Neuronal stem cell (in vitro differentiated cells): ENCODE measurements at regions not wholly inside any gene's neighbourhood (a gene's known extent, or its start where the extent isn't known, plus 50 kb on each side); places are given as distances from the start of the nearest gene placed in this dataset.

Experiments used
- DNase-seq: peaks from one replicate; pipeline ENCODE4 v3.0.0-alpha.2; 2013; ENCODE audit warnings: low spot score
- H2AFZ ChIP-seq: one replicate; pipeline ENCODE4 v1.6.1; 2013; ENCODE audit warnings: mild to moderate bottlenecking, low read length, inconsistent platforms
- H2AK5ac ChIP-seq: 2 replicates; pipeline ENCODE4 v1.6.1; 2013; ENCODE audit warnings: low read depth, mild to moderate bottlenecking, inconsistent platforms, low read length, moderate library complexity, mixed read lengths
- H2BK120ac ChIP-seq: 2 replicates; pipeline ENCODE4 v1.6.1; 2013; ENCODE audit warnings: low read depth, mild to moderate bottlenecking, inconsistent platforms, low read length, moderate library complexity, mixed read lengths
- H2BK12ac ChIP-seq: one replicate; pipeline ENCODE4 v1.6.1; 2013; ENCODE audit warnings: low read length, inconsistent platforms
- H2BK15ac ChIP-seq: 2 replicates; pipeline ENCODE4 v1.6.1; 2013; ENCODE audit warnings: mild to moderate bottlenecking, low read length, inconsistent platforms, mixed read lengths
- H2BK5ac ChIP-seq: one replicate; pipeline ENCODE4 v1.6.1; 2013; ENCODE audit warnings: inconsistent platforms, mild to moderate bottlenecking, low read length, moderate library complexity
- H3K14ac ChIP-seq: one replicate; pipeline ENCODE4 v1.6.1; 2013; ENCODE audit warnings: low read length, inconsistent platforms
- H3K18ac ChIP-seq: 2 replicates; pipeline ENCODE4 v1.6.1; 2013; ENCODE audit warnings: low read length, inconsistent platforms
- H3K23ac ChIP-seq: 2 replicates; pipeline ENCODE4 v1.6.1; 2013; ENCODE audit warnings: low read depth, mild to moderate bottlenecking, mixed read lengths, low read length, inconsistent platforms; ENCODE audit not compliant: poor library complexity
- H3K27ac ChIP-seq: replicated peaks from 3 replicates; pipeline ENCODE4 v1.5.1; 2013; ENCODE audit warnings: low read length, inconsistent platforms
- H3K27me3 ChIP-seq, 3 experiments: 2 replicates each; pipeline ENCODE4 v1.6.1; 2013; ENCODE audit warnings: low read length in 3 of 3, mild to moderate bottlenecking in 2 of 3, inconsistent platforms in 1 of 3, low read depth in 1 of 3, mixed read lengths in 1 of 3, moderate library complexity in 1 of 3; ENCODE audit not compliant: control insufficient read depth in 3 of 3, insufficient read depth in 3 of 3
- H3K36me3 ChIP-seq, 2 donors: replicated peaks in 1 of 2; 2 replicates each; pipeline ENCODE4 v1.6.1; 2013; ENCODE audit warnings: low read length in 2 of 2; ENCODE audit not compliant: control insufficient read depth in 2 of 2, insufficient read depth in 2 of 2
- H3K4ac ChIP-seq: 2 replicates; pipeline ENCODE4 v1.6.1; 2013; ENCODE audit warnings: inconsistent platforms, mild to moderate bottlenecking, low read length, moderate library complexity
- H3K4me1 ChIP-seq, 2 donors: 1 replicate in 1 of 2; 2 replicates in 1 of 2; pipeline ENCODE4 v1.6.1; 2013; ENCODE audit warnings: low read length in 2 of 2, low read depth in 1 of 2; ENCODE audit not compliant: control insufficient read depth in 2 of 2, insufficient read depth in 1 of 2
- H3K4me2 ChIP-seq: one replicate; pipeline ENCODE4 v1.6.1; 2013; ENCODE audit warnings: mild to moderate bottlenecking, low read length, inconsistent platforms; ENCODE audit not compliant: insufficient read depth, poor library complexity, severe bottlenecking
- H3K4me3 ChIP-seq, 2 donors: 2 replicates each; pipeline ENCODE4 v1.5.1; 2013; ENCODE audit warnings: low read length in 2 of 2, mild to moderate bottlenecking in 2 of 2, inconsistent platforms in 1 of 2, moderate library complexity in 1 of 2
- H3K79me1 ChIP-seq: one replicate; pipeline ENCODE4 v1.6.1; 2013; ENCODE audit warnings: low read depth, mild to moderate bottlenecking, inconsistent platforms, low read length, moderate library complexity
- H3K9ac ChIP-seq: one replicate; pipeline ENCODE4 v1.6.1; 2013; ENCODE audit warnings: mild to moderate bottlenecking, low read depth, low read length, inconsistent platforms; ENCODE audit not compliant: poor library complexity
- H3K9me3 ChIP-seq, 2 donors: replicated peaks in 1 of 2; 2 replicates each; pipeline versions ENCODE3 to v1.6.1; 2013; ENCODE audit warnings: low read length in 2 of 2, mild to moderate bottlenecking in 2 of 2, inconsistent platforms in 1 of 2, low read depth in 1 of 2, mixed read lengths in 1 of 2, moderate library complexity in 1 of 2; ENCODE audit not compliant: control insufficient read depth in 2 of 2, insufficient read depth in 1 of 2
- H4K8ac ChIP-seq: one replicate; pipeline ENCODE4 v1.6.1; 2013; ENCODE audit warnings: low read depth, mild to moderate bottlenecking, inconsistent platforms, low read length, moderate library complexity
- H4K91ac ChIP-seq: one replicate; pipeline ENCODE4 v1.6.1; 2013; ENCODE audit warnings: low read length, low read depth, mild to moderate bottlenecking, inconsistent platforms; ENCODE audit not compliant: poor library complexity
- WGBS, 2 donors: extraction: QIAGEN DNeasy Blood & Tissue Kit; methylation state at CpG; one replicate each; pipeline ENCODE4 v1.1.7; 2013; ENCODE audit warnings: missing lambda C conversion rate in 2 of 2, mixed read lengths in 1 of 2; ENCODE audit not compliant: insufficient read length in 2 of 2, insufficient replicate concordance in 1 of 2; ENCODE audit errors: extremely low coverage in 2 of 2; 5-methylcytosine and 5-hydroxymethylcytosine counted together

GRCh38 chr2:204239411-204240165 lies 303.0 kb downstream of the ICOS start:
- Histone ChIP-seq H2AK5ac (no peak overlapping the region), H2BK5ac (no peak overlapping the region), H2BK15ac (no peak overlapping the region), H3K4me3 (no peak overlapping the region), H3K18ac (no peak overlapping the region), H3K27me3 (no peaks in the 10 kb centered on the region), H3K14ac (no peak overlapping the region), H3K27ac (no peak overlapping the region), H3K23ac (no peak overlapping the region), H3K4ac (no peak overlapping the region), H4K8ac (no peak overlapping the region), H2BK12ac (no peak overlapping the region), H3K9me3 (peaks cover 2% of the 10 kb centered on the region in 2 donors), H3K4me2 (no peak overlapping the region), H3K9ac (no peak overlapping the region), H2AFZ (peak overlapping the region; percentile 62), H3K79me1 (no peaks in the 10 kb centered on the region), H2BK120ac (no peak overlapping the region), H3K36me3 (no peaks in the 10 kb centered on the region), H4K91ac (no peak overlapping the region), H3K4me1 (peaks cover 0 to 2% of the 10 kb centered on the region in 2 donors)
- DNase-seq, result no peak
- WGBS, 2 donors, result no CpG with 5 or more reads among the region's 7 CpGs

- no peak overlapping the region for H2BK120ac ChIP-seq
- H3K14ac ChIP-seq, result no peak overlapping the region
- no peak overlapping the region for H2BK12ac ChIP-seq
- no peak overlapping the region for H3K18ac ChIP-seq
- H4K91ac ChIP-seq, result no peak overlapping the region
- no peak overlapping the region for H2AK5ac ChIP-seq
- no peak overlapping the region for H4K8ac ChIP-seq
- no peak for DNase-seq
- H3K23ac ChIP-seq, result no peak overlapping the region
- no peak overlapping the region for H2AFZ ChIP-seq
- H3K36me3 ChIP-seq, result no peaks in the 10 kb centered on the region
- no peak overlapping the region for H3K4me3 ChIP-seq
- no CpG with 5 or more reads among the region's 2 CpGs for WGBS, 2 donors
- H3K9ac ChIP-seq, result no peak overlapping the region
- H3K79me1 ChIP-seq, result no peaks in the 10 kb centered on the region
- no peak overlapping the region for H3K27ac ChIP-seq
- H3K4me2 ChIP-seq, result no peak overlapping the region
- H2BK5ac ChIP-seq, result no peak overlapping the region
- H3K27me3 ChIP-seq, result no peaks in the 10 kb centered on the region
- H3K9me3 ChIP-seq, result peaks cover 0 to 2% of the 10 kb centered on the region in 2 donors
- H3K4me1 ChIP-seq, result peaks cover 0 to 2% of the 10 kb centered on the region in 2 donors
- H2BK15ac ChIP-seq, result no peak overlapping the region
- H3K4ac ChIP-seq, result no peak overlapping the region
Measured at GRCh38 chr2:204240961-204241360, 304.3 kb upstream of the PARD3B start.

DNA sequence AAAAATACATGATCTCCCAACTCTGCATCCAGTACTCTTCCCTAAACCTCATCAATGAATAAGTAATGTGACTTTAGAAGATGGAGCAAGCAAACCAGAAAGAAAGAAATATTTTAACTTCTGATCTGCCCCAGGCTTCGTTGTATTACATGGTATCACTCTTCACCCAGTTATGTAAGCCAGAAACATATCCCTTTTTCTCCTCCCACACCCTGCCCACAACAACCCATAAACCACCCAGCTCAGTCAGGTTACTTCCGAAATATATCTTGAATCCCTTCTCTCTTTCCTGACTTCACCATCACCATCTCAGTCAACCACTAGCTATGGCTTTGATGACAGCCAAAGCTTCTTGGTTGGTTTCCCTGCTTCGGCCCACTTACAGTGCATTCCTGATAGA lies 295.8 kb upstream of the PARD3B start:
- H3K23ac ChIP-seq, result no peak overlapping the region
- no peaks in the 10 kb centered on the region for H3K4me1 ChIP-seq

DNA sequence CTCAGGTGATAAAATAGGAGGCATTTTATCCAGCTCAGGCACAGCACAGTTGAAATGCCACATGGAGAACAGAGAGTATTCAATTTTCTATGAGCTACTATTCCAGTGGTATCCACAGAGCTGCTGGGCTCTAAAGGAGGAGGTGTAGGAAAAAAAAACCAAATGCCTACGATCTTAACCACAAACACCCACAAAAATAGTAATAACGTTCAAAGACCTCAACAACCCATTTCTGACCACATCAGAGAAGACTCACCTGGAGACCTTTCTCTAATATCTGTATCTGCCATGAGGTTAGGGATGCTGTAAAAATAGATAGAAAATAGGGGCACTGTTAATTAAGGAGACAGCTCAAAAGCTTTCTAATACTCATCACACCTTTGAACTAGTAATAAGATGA lies 294.6 kb upstream of the PARD3B start:
- no peaks in the 10 kb centered on the region for H3K36me3 ChIP-seq
- H2AK5ac ChIP-seq, result no peak overlapping the region
- peaks cover 0 to 12% of the 10 kb centered on the region in 2 donors for H3K4me1 ChIP-seq
- no peak overlapping the region for H3K27ac ChIP-seq
- H3K79me1 ChIP-seq, result no peaks in the 10 kb centered on the region
- no peak overlapping the region for H4K8ac ChIP-seq
- H2BK5ac ChIP-seq, result no peak overlapping the region
- no peak overlapping the region for H3K14ac ChIP-seq
- no peaks in the 10 kb centered on the region for H3K9me3 ChIP-seq
- WGBS, 2 donors, result no CpG with 5 or more reads among the region's 2 CpGs
- H2AFZ ChIP-seq, result no peak overlapping the region
- no peak overlapping the region for H3K23ac ChIP-seq
- no peak overlapping the region for H2BK12ac ChIP-seq
- no peak overlapping the region for H3K18ac ChIP-seq
- H3K9ac ChIP-seq, result no peak overlapping the region
- no peak overlapping the region for H2BK120ac ChIP-seq
- H4K91ac ChIP-seq, result no peak overlapping the region
- no peak overlapping the region for H2BK15ac ChIP-seq
- H3K4me3 ChIP-seq, result no peak overlapping the region
- no peak overlapping the region for H3K4ac ChIP-seq
- H3K27me3 ChIP-seq, result no peaks in the 10 kb centered on the region
- H3K4me2 ChIP-seq, result no peak overlapping the region
- no peak for DNase-seq

More for the DNA sequence above, 295.8 kb upstream of the PARD3B start:
- Histone ChIP-seq H4K91ac (no peak overlapping the region), H4K8ac (no peak overlapping the region), H2BK15ac (no peak overlapping the region), H3K36me3 (no peaks in the 10 kb centered on the region), H3K4me2 (no peak overlapping the region), H3K4me3 (no peak overlapping the region), H3K27me3 (no peaks in the 10 kb centered on the region), H2BK5ac (no peak overlapping the region), H3K79me1 (no peaks in the 10 kb centered on the region), H3K27ac (no peak overlapping the region), H2BK120ac (no peak overlapping the region), H3K18ac (no peak overlapping the region), H3K9me3 (no peaks in the 10 kb centered on the region), H2AK5ac (no peak overlapping the region), H3K14ac (no peak overlapping the region), H2AFZ (no peak overlapping the region), H3K4ac (no peak overlapping the region), H2BK12ac (no peak overlapping the region), H3K9ac (no peak overlapping the region)
- WGBS, 2 donors, result no CpG with 5 or more reads among the region's 3 CpGs
- no peak for DNase-seq
